Breast epithelium (tissue), 3 donors: ENCODE measurements at regions not wholly inside any gene's neighbourhood (a gene's known extent, or its start where the extent isn't known, plus 50 kb on each side); places are given as distances from the start of the nearest gene placed in this dataset.

Source experiments
- POLR2A ChIP-seq: fragments of 450-650 bp; IDR thresholded peaks from one replicate; pipeline ENCODE4 v1.6.1; 2016; ENCODE audit warnings: antibody characterized with exemption, mild to moderate bottlenecking, moderate library complexity
- POLR2AphosphoS5 ChIP-seq, 3 donors: sonication (generic); formaldehyde crosslinking; IDR thresholded peaks; one replicate each; pipeline ENCODE4 v1.6.1; 2017; ENCODE audit warnings: antibody characterized with exemption in 3 of 3
- TF ChIP-seq, protein P1 (sequence below), 3 donors: fragments of 450-650 bp; IDR thresholded peaks; one replicate each; pipeline ENCODE4 v1.5.1; 2016 to 2017; ENCODE audit warnings: antibody characterized with exemption in 3 of 3, mild to moderate bottlenecking in 3 of 3, moderate library complexity in 3 of 3

DNA sequence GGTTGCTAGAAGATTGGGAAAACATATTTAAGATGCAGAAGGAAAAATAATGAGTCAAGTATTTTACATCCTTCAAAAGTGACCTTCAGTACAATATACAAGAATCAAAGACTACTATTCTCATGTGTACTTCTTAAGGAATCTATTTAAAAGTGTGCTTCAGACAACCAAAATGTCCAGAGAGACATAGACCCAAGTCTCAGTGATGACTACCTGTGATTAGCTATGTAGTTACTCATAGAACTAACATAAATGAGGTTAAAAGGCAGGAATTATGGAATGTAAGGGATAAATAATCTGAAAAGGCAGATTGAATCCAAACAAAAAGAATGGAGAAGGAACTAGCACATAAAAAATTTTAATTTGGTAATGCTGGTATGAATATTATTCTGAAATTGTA lies 634.7 kb upstream of the FAM241A start:
- TF ChIP-seq, protein P1, sequence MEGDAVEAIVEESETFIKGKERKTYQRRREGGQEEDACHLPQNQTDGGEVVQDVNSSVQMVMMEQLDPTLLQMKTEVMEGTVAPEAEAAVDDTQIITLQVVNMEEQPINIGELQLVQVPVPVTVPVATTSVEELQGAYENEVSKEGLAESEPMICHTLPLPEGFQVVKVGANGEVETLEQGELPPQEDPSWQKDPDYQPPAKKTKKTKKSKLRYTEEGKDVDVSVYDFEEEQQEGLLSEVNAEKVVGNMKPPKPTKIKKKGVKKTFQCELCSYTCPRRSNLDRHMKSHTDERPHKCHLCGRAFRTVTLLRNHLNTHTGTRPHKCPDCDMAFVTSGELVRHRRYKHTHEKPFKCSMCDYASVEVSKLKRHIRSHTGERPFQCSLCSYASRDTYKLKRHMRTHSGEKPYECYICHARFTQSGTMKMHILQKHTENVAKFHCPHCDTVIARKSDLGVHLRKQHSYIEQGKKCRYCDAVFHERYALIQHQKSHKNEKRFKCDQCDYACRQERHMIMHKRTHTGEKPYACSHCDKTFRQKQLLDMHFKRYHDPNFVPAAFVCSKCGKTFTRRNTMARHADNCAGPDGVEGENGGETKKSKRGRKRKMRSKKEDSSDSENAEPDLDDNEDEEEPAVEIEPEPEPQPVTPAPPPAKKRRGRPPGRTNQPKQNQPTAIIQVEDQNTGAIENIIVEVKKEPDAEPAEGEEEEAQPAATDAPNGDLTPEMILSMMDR (IDR thresholded peaks at IDR 0.05): no peak
- TF ChIP-seq POLR2A (no peak), POLR2AphosphoS5 (IDR thresholded peaks at IDR 0.05) (no peak)
